ENCODE measurements at regions not wholly inside any gene's neighbourhood (a gene's known extent, or its start where the extent isn't known, plus 50 kb on each side); places are given as distances from the start of the nearest gene placed in this dataset.

GRCh38 chr2:14554849-14555545, 77.5 kb upstream of the LRATD1 start:
- ATAC-seq (no peak), DNase-seq (ENCODE audit: low read depth, low spot score) (no peak), FAIRE-seq (no peak)
- BruUV-seq (replicated peaks): no TSS peak
- Histone ChIP-seq H3K79me2 (ENCODE audit: control insufficient read depth, insufficient read depth, low read length) (no peaks in the 10 kb centered on the region), H2AFZ (ENCODE audit: control insufficient read depth, low read depth, low read length) (no peak overlapping the region), H3K9ac (ENCODE audit: control insufficient read depth, insufficient read depth, low read length) (no peak overlapping the region), H3K4me3 (no peak overlapping the region), H3K4me2 (ENCODE audit: control insufficient read depth, insufficient read depth) (no peak overlapping the region), H3K36me3 (ENCODE audit: control insufficient read depth in 2 of 2, insufficient read depth in 2 of 2, low read length in 1 of 2) (no peaks in the 10 kb centered on the region), H3K4me1 (ENCODE audit: control insufficient read depth, insufficient read depth, low read length) (no peaks in the 10 kb centered on the region), H4K20me1 (ENCODE audit: control insufficient read depth, insufficient read depth) (no peaks in the 10 kb centered on the region), H3K27me3 (replicated peaks in 1 of 2; ENCODE audit: control insufficient read depth in 2 of 2, insufficient read depth in 2 of 2, low read length in 1 of 2) (no peaks in the 10 kb centered on the region), H3K27ac (ENCODE audit: control insufficient read depth, insufficient read depth) (no peak overlapping the region), H3K9me3 (replicated peaks; ENCODE audit: control insufficient read depth, insufficient read depth, low read length) (no peaks in the 10 kb centered on the region)
- ChIA-PET POLR2A (no interaction called here), RAD21 (ENCODE audit: unreplicated experiment) (no interaction called here), SMC1A (ENCODE audit: uncharacterized antibody, unreplicated experiment) (no interaction called here), CTCF (no interaction called here)
- WGBS (ENCODE audit: insufficient coverage, insufficient replicate concordance, low lambda C conversion rate, missing lambda C conversion rate): 27% methylated on average over 7 of the region's 7 CpGs
- TF ChIP-seq SREBF1 (IDR thresholded peaks at IDR 0.05; ENCODE audit: low read length): no peak
- no peak for TF ChIP-seq SRF (IDR thresholded peaks at IDR 0.05; ENCODE audit: low read depth in 2 of 2, low read length in 2 of 2)
- TF ChIP-seq ELK1 (IDR thresholded peaks at IDR 0.05; ENCODE audit: low read depth, low read length): no peak
- in situ Hi-C loops (cut with MboI): no loop called here
- intact Hi-C loops (cut with micrococcal nuclease; ENCODE audit: unreplicated experiment): no loop called here

- Histone ChIP-seq H3K27me3 (replicated peaks in 1 of 2; ENCODE audit: control insufficient read depth in 2 of 2, insufficient read depth in 2 of 2, low read length in 1 of 2) (no peaks in the 10 kb centered on the region), H3K4me1 (ENCODE audit: control insufficient read depth, insufficient read depth, low read length) (no peaks in the 10 kb centered on the region), H3K4me2 (ENCODE audit: control insufficient read depth, insufficient read depth) (no peak overlapping the region), H3K9me3 (replicated peaks; ENCODE audit: control insufficient read depth, insufficient read depth, low read length) (no peaks in the 10 kb centered on the region), H3K36me3 (ENCODE audit: control insufficient read depth in 2 of 2, insufficient read depth in 2 of 2, low read length in 1 of 2) (no peaks in the 10 kb centered on the region), H2AFZ (ENCODE audit: control insufficient read depth, low read depth, low read length) (no peak overlapping the region), H3K4me3 (no peak overlapping the region), H3K9ac (ENCODE audit: control insufficient read depth, insufficient read depth, low read length) (no peak overlapping the region), H3K27ac (ENCODE audit: control insufficient read depth, insufficient read depth) (no peak overlapping the region), H3K79me2 (ENCODE audit: control insufficient read depth, insufficient read depth, low read length) (no peaks in the 10 kb centered on the region), H4K20me1 (ENCODE audit: control insufficient read depth, insufficient read depth) (no peaks in the 10 kb centered on the region)
- no peak for DNase-seq (ENCODE audit: low read depth, low spot score)
- ATAC-seq: no peak
- POLR2A ChIA-PET: interaction anchor here (0.7 kb wide), 1 partner anchor 155 kb away, joined by 3 read pairs; no protein-coding TSS in a partner anchor
- RAD21 ChIA-PET (ENCODE audit: unreplicated experiment): no interaction called here
- in situ Hi-C loops (cut with MboI) (no loop called here), intact Hi-C loops (cut with micrococcal nuclease; ENCODE audit: unreplicated experiment) (no loop called here)
- BruUV-seq (replicated peaks): no TSS peak
- FAIRE-seq: no peak
- CTCF ChIA-PET: no interaction called here
- WGBS (ENCODE audit: insufficient coverage, insufficient replicate concordance, low lambda C conversion rate, missing lambda C conversion rate): 17% methylated on average over 1 of the region's 1 CpG
- TF ChIP-seq CEBPB (IDR thresholded peaks at IDR 0.05; ENCODE audit: borderline replicate concordance in 1 of 2, low read depth in 2 of 2, low read length in 2 of 2): no peak
- TF ChIP-seq SPI1 (IDR thresholded peaks at IDR 0.05; ENCODE audit: borderline replicate concordance, insufficient read depth, low read depth, low read length): no peak
- TF ChIP-seq E2F4 (IDR thresholded peaks at IDR 0.05; ENCODE audit: low read depth, low read length): no peak
- TF ChIP-seq MEF2B (IDR thresholded peaks at IDR 0.05; ENCODE audit: partially characterized antibody, poor library complexity, severe bottlenecking): no peak
- TF ChIP-seq SRF (IDR thresholded peaks at IDR 0.05; ENCODE audit: low read depth in 2 of 2, low read length in 2 of 2): no peak
- TF ChIP-seq RUNX3 (IDR thresholded peaks at IDR 0.05; ENCODE audit: low read length): no peak
- SMC1A ChIA-PET (ENCODE audit: uncharacterized antibody, unreplicated experiment): no interaction called here
These were observed 75.4 kb upstream of the LRATD1 start for GRCh38 chr2:14557111-14557510.
